Fibroblast of villous mesenchyme (primary cell): ENCODE measurements at regions not wholly inside any gene's neighbourhood (a gene's known extent, or its start where the extent isn't known, plus 50 kb on each side); places are given as distances from the start of the nearest gene placed in this dataset.

Experiments used
- DNase-seq: peaks from one replicate; pipeline ENCODE4 v3.0.0-alpha.2; 2010; ENCODE audit warnings: low read depth
- H3K4me3 ChIP-seq: 2 replicates; pipeline ENCODE4 v1.5.1; 2011; ENCODE audit warnings: low read depth, mild to moderate bottlenecking, low read length
- CTCF ChIP-seq: IDR thresholded peaks from 2 replicates; pipeline ENCODE4 v1.5.1; 2012; ENCODE audit warnings: low read depth, mild to moderate bottlenecking, low read length; ENCODE audit not compliant: insufficient read depth

GRCh38 chr9:95736370-95736769 is 139.1 kb upstream of the ERCC6L2 start:
- no peak overlapping the region for H3K4me3 ChIP-seq
- TF ChIP-seq CTCF = peak; percentile 55
- no peak for DNase-seq

- no peak overlapping the region for H3K4me3 ChIP-seq
- TF ChIP-seq CTCF = no peak
- DNase-seq = no peak
Measured at GRCh38 chr9:95735701-95736100, 139.8 kb upstream of the ERCC6L2 start.

GRCh38 chr9:95733741-95734666 is 141.5 kb upstream of the ERCC6L2 start:
- TF ChIP-seq CTCF = no peak
- no peak for DNase-seq
- H3K4me3 ChIP-seq = no peak overlapping the region

- DNase-seq = peak; percentile 47
- no peak overlapping the region for H3K4me3 ChIP-seq
- no peak for TF ChIP-seq CTCF
Measured at GRCh38 chr9:95732802-95733688, 142.4 kb upstream of the ERCC6L2 start.

- H3K4me3 ChIP-seq = no peak overlapping the region
- no peak for TF ChIP-seq CTCF
- no peak for DNase-seq
Measured at GRCh38 chr9:95731876-95732275, 143.6 kb upstream of the ERCC6L2 start.

GRCh38 chr9:95729669-95730368 is 145.7 kb upstream of the ERCC6L2 start:
- H3K4me3 ChIP-seq = no peak overlapping the region
- TF ChIP-seq CTCF = no peak
- DNase-seq = no peak
